ENCODE measurements at regions not wholly inside any gene's neighbourhood (a gene's known extent, or its start where the extent isn't known, plus 50 kb on each side); places are given as distances from the start of the nearest gene placed in this dataset.

GRCh38 chr11:11016943-11017342 lies 159.1 kb upstream of the ZBED5 start:
- DNase-seq (ENCODE audit: low read depth) = no peak
- H3K4me2 ChIP-seq (ENCODE audit: low read length) = no peak overlapping the region
- Mint-ChIP-seq H3K4me1 (ENCODE audit: low read depth, unreplicated experiment) (no peaks in the 10 kb centered on the region), H3K9me3 (ENCODE audit: unreplicated experiment) (no peaks in the 10 kb centered on the region), H3K27ac (ENCODE audit: unreplicated experiment) (no peak overlapping the region), H3K27me3 (ENCODE audit: low read depth, unreplicated experiment) (peaks cover 13% of the 10 kb centered on the region), H3K36me3 (ENCODE audit: low read depth, unreplicated experiment) (no peaks in the 10 kb centered on the region), H3K4me3 (ENCODE audit: unreplicated experiment) (no peak overlapping the region)
- H3K4me3 ChIP-seq (ENCODE audit: insufficient read depth, low read depth, low read length) = no peak overlapping the region
- no peaks in the 10 kb centered on the region for H3K9me3 ChIP-seq (ENCODE audit: insufficient read depth, low read depth, low read length)
- TF ChIP-seq EZH2 (IDR thresholded peaks at IDR 0.05; ENCODE audit: insufficient read depth, low read length) (no peak), CTCF (IDR thresholded peaks at IDR 0.05; ENCODE audit: insufficient read depth, low read depth, low read length) (no peak)
- H2AFZ ChIP-seq (ENCODE audit: low read depth, low read length) = no peak overlapping the region
- no peaks in the 10 kb centered on the region for H3K36me3 ChIP-seq (ENCODE audit: insufficient read depth, low read length)
- no peaks in the 10 kb centered on the region for H3K4me1 ChIP-seq (ENCODE audit: insufficient read depth, low read length)
- no peaks in the 10 kb centered on the region for H3K79me2 ChIP-seq (ENCODE audit: insufficient read depth, low read length)
- no peak for FAIRE-seq
- no peak overlapping the region for H3K9ac ChIP-seq (ENCODE audit: low read length)
- no peak overlapping the region for H3K27ac ChIP-seq (ENCODE audit: low read depth, low read length)
- H4K20me1 ChIP-seq (ENCODE audit: insufficient read depth, low read length) = no peaks in the 10 kb centered on the region
- no peaks in the 10 kb centered on the region for H3K27me3 ChIP-seq (ENCODE audit: insufficient read depth, low read length)

GRCh38 chr11:11016068-11016467 lies 158.2 kb upstream of the ZBED5 start:
- Mint-ChIP-seq H3K27ac (ENCODE audit: unreplicated experiment) (no peak overlapping the region), H3K4me3 (ENCODE audit: unreplicated experiment) (no peak overlapping the region), H3K36me3 (ENCODE audit: low read depth, unreplicated experiment) (no peaks in the 10 kb centered on the region), H3K27me3 (ENCODE audit: low read depth, unreplicated experiment) (peaks cover 15% of the 10 kb centered on the region), H3K9me3 (ENCODE audit: unreplicated experiment) (no peaks in the 10 kb centered on the region), H3K4me1 (ENCODE audit: low read depth, unreplicated experiment) (peaks cover under 1% of the 10 kb centered on the region)
- H3K4me2 ChIP-seq (ENCODE audit: low read length) = no peak overlapping the region
- FAIRE-seq = no peak
- DNase-seq (ENCODE audit: low read depth) = no peak
- H3K27me3 ChIP-seq (ENCODE audit: insufficient read depth, low read length) = no peaks in the 10 kb centered on the region
- no peaks in the 10 kb centered on the region for H3K36me3 ChIP-seq (ENCODE audit: insufficient read depth, low read length)
- H4K20me1 ChIP-seq (ENCODE audit: insufficient read depth, low read length) = no peaks in the 10 kb centered on the region
- H3K79me2 ChIP-seq (ENCODE audit: insufficient read depth, low read length) = no peaks in the 10 kb centered on the region
- H3K4me3 ChIP-seq (ENCODE audit: insufficient read depth, low read depth, low read length) = no peak overlapping the region
- no peaks in the 10 kb centered on the region for H3K9me3 ChIP-seq (ENCODE audit: insufficient read depth, low read depth, low read length)
- no peak overlapping the region for H3K27ac ChIP-seq (ENCODE audit: low read depth, low read length)
- peaks cover under 1% of the 10 kb centered on the region for H3K4me1 ChIP-seq (ENCODE audit: insufficient read depth, low read length)
- no peak overlapping the region for H3K9ac ChIP-seq (ENCODE audit: low read length)
- no peak for TF ChIP-seq CTCF (IDR thresholded peaks at IDR 0.05; ENCODE audit: insufficient read depth, low read depth, low read length)
- TF ChIP-seq EZH2 (IDR thresholded peaks at IDR 0.05; ENCODE audit: insufficient read depth, low read length) = no peak
- H2AFZ ChIP-seq (ENCODE audit: low read depth, low read length) = no peak overlapping the region

- H3K4me2 ChIP-seq (ENCODE audit: low read length) = no peak overlapping the region
- peaks cover 20% of the 10 kb centered on the region for H3K27me3 ChIP-seq (ENCODE audit: insufficient read depth, low read length)
- no peak overlapping the region for H3K9ac ChIP-seq (ENCODE audit: low read length)
- H3K27me3 Mint-ChIP-seq (ENCODE audit: low read depth, unreplicated experiment) = peaks cover 17% of the 10 kb centered on the region
- peaks cover 3% of the 10 kb centered on the region for H3K4me1 Mint-ChIP-seq (ENCODE audit: low read depth, unreplicated experiment)
- H3K27ac ChIP-seq (ENCODE audit: low read depth, low read length) = no peak overlapping the region
- H3K27ac Mint-ChIP-seq (ENCODE audit: unreplicated experiment) = no peak overlapping the region
- DNase-seq (ENCODE audit: low read depth) = no peak
- no peaks in the 10 kb centered on the region for H3K36me3 Mint-ChIP-seq (ENCODE audit: low read depth, unreplicated experiment)
- no peaks in the 10 kb centered on the region for H3K36me3 ChIP-seq (ENCODE audit: insufficient read depth, low read length)
- H3K79me2 ChIP-seq (ENCODE audit: insufficient read depth, low read length) = no peaks in the 10 kb centered on the region
- TF ChIP-seq CTCF (IDR thresholded peaks at IDR 0.05; ENCODE audit: insufficient read depth, low read depth, low read length) (no peak), EZH2 (IDR thresholded peaks at IDR 0.05; ENCODE audit: insufficient read depth, low read length) (no peak)
- no peaks in the 10 kb centered on the region for H3K9me3 ChIP-seq (ENCODE audit: insufficient read depth, low read depth, low read length)
- H4K20me1 ChIP-seq (ENCODE audit: insufficient read depth, low read length) = no peaks in the 10 kb centered on the region
- FAIRE-seq = no peak
- H3K4me1 ChIP-seq (ENCODE audit: insufficient read depth, low read length) = peaks cover 7% of the 10 kb centered on the region
- H3K4me3 Mint-ChIP-seq (ENCODE audit: unreplicated experiment) = no peak overlapping the region
- H3K4me3 ChIP-seq (ENCODE audit: insufficient read depth, low read depth, low read length) = no peak overlapping the region
- no peak overlapping the region for H2AFZ ChIP-seq (ENCODE audit: low read depth, low read length)
- no peaks in the 10 kb centered on the region for H3K9me3 Mint-ChIP-seq (ENCODE audit: unreplicated experiment)
Measured at GRCh38 chr11:11011617-11012016, 153.8 kb upstream of the ZBED5 start.
